Cardiac muscle cell (in vitro differentiated cells and primary cell): ENCODE measurements at regions not wholly inside any gene's neighbourhood (a gene's known extent, or its start where the extent isn't known, plus 50 kb on each side); places are given as distances from the start of the nearest gene placed in this dataset.

ENCODE experiments used
- DNase-seq, 2 donors: peaks; one replicate each; pipeline versions ENCODE4 v3.0.0 to v3.0.0-alpha.2; 2010 to 2017; ENCODE audit warnings: low read depth in 1 of 2, low spot score in 1 of 2
- H3K27ac ChIP-seq: fragments of 200-600 bp; sonication (generic); 2 replicates; pipeline ENCODE4 v1.5.1; 2016
- H3K27me3 ChIP-seq: fragments of 200-600 bp; sonication (generic); 2 replicates; pipeline ENCODE4 v1.6.0; 2016; ENCODE audit warnings: control low read depth
- H3K36me3 ChIP-seq: fragments of 200-600 bp; sonication (generic); 2 replicates; pipeline ENCODE4 v1.5.1; 2016; ENCODE audit warnings: control low read depth
- H3K4me1 ChIP-seq: fragments of 200-600 bp; sonication (generic); 2 replicates; pipeline ENCODE4 v1.8.1; 2017; ENCODE audit warnings: low read depth, mild to moderate bottlenecking, mixed run types
- H3K4me3 ChIP-seq: fragments of 200-600 bp; sonication (generic); 2 replicates; pipeline ENCODE4 v1.5.1; 2016; ENCODE audit warnings: mild to moderate bottlenecking
- H3K9me3 ChIP-seq: fragments of 200-600 bp; sonication (generic); 2 replicates; pipeline ENCODE4 v1.5.1; 2017; ENCODE audit warnings: low read depth, mild to moderate bottlenecking, control low read depth
- CTCF ChIP-seq: IDR thresholded peaks from 2 replicates; pipeline ENCODE4 v1.5.1; 2012; ENCODE audit warnings: low read depth, mild to moderate bottlenecking, low read length

DNA sequence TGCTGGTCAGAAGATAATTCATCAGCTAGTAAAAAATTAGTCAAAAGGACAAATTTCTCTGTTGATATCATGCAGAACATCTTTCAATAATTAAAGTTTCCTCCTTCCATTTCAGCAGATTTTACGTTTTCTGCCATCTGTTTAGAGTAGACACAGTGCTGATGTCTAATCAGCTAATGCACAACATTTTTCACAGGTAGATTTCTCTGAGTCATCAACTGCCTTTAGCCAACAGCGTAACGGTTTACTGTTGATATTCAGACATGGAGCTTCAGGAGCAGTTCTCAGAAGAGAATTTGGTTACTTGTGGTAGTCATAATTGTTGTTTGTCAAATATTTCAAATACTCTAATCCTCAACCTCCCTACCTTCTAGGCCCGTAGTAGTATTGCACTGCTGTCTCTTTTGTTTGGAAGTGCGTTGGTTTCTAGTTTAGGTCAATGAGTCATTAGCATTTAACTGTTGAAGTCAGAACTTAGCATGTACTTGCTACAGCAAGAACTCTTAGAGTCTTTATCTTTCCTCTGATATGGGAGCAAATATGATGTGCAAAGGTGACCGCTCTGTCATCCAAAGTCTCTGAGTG, 86.8 kb upstream of the TFPI start:
- Histone ChIP-seq H3K9me3 (no peaks in the 10 kb centered on the region), H3K27ac (no peak overlapping the region), H3K27me3 (no peaks in the 10 kb centered on the region), H3K36me3 (no peaks in the 10 kb centered on the region), H3K4me1 (no peaks in the 10 kb centered on the region), H3K4me3 (no peak overlapping the region)
- TF ChIP-seq CTCF = no peak
- DNase-seq = no peak

- no peaks in the 10 kb centered on the region for H3K36me3 ChIP-seq
- H3K27ac ChIP-seq = no peak overlapping the region
- no peaks in the 10 kb centered on the region for H3K27me3 ChIP-seq
- TF ChIP-seq CTCF = no peak
- no peaks in the 10 kb centered on the region for H3K4me1 ChIP-seq
- no peak overlapping the region for H3K4me3 ChIP-seq
- H3K9me3 ChIP-seq = no peaks in the 10 kb centered on the region
- DNase-seq = no peak
Observed at GRCh38 chr2:187642498-187642897, 88.3 kb upstream of the TFPI start.

- DNase-seq = no peak
- Histone ChIP-seq H3K36me3 (no peaks in the 10 kb centered on the region), H3K4me1 (no peaks in the 10 kb centered on the region), H3K27me3 (no peaks in the 10 kb centered on the region), H3K27ac (no peak overlapping the region), H3K9me3 (no peaks in the 10 kb centered on the region), H3K4me3 (no peak overlapping the region)
- TF ChIP-seq CTCF = no peak
Observed at GRCh38 chr2:187644486-187644885, 90.3 kb upstream of the TFPI start.

DNA sequence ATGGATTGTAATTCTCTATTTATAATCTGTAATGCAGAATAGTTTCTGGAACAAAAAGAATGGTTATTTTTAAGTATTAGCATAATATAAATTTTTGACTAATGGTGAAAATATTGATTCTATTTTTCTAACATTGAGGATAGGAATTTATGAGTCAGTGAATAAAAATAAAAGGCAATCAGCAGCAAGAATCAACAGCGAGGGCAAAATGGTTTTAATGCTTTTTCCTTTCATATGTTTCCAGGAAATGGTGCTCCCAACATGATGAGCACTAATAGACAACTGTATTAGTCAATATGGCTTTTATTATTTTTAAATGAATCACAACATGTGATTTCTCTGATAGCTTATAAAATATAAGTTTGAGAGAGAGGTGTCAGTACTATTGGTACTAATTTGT, 90.7 kb upstream of the TFPI start:
- H3K27me3 ChIP-seq = no peaks in the 10 kb centered on the region
- H3K27ac ChIP-seq = no peak overlapping the region
- H3K4me1 ChIP-seq = no peaks in the 10 kb centered on the region
- no peak for DNase-seq
- no peak for TF ChIP-seq CTCF
- H3K36me3 ChIP-seq = no peaks in the 10 kb centered on the region
- H3K4me3 ChIP-seq = no peak overlapping the region
- no peaks in the 10 kb centered on the region for H3K9me3 ChIP-seq

GRCh38 chr2:187646556-187646955, 92.3 kb upstream of the TFPI start:
- H3K4me3 ChIP-seq = no peak overlapping the region
- no peaks in the 10 kb centered on the region for H3K9me3 ChIP-seq
- DNase-seq = no peak
- H3K27ac ChIP-seq = no peak overlapping the region
- H3K4me1 ChIP-seq = no peaks in the 10 kb centered on the region
- no peaks in the 10 kb centered on the region for H3K36me3 ChIP-seq
- TF ChIP-seq CTCF = no peak
- no peaks in the 10 kb centered on the region for H3K27me3 ChIP-seq

DNA sequence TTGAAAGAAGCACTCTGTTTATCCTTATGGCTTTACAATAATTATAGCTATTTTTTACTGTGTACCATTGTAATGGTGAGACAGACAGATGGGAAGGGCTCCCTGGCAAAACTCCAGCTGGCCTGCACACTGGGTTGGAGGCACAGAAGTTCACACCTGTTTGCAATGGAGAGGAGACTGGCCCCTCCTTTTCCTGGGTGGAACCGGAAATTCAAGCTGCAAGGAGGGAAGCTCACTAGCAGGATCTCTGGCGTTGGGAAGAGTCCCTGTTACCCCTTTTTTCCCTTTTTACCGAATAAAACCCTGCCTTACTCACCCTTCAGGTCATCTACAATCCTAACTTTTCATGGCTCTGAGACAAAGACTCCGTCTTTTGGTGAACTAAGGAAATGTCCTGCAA, 100.3 kb upstream of the TFPI start:
- DNase-seq = no peak
- H3K4me3 ChIP-seq = no peak overlapping the region
- H3K27me3 ChIP-seq = no peaks in the 10 kb centered on the region
- TF ChIP-seq CTCF = no peak
- no peak overlapping the region for H3K27ac ChIP-seq
- no peaks in the 10 kb centered on the region for H3K4me1 ChIP-seq
- no peaks in the 10 kb centered on the region for H3K9me3 ChIP-seq
- no peaks in the 10 kb centered on the region for H3K36me3 ChIP-seq
